ENCODE measurements at regions not wholly inside any gene's neighbourhood (a gene's known extent, or its start where the extent isn't known, plus 50 kb on each side); places are given as distances from the start of the nearest gene placed in this dataset.
"Not testable (repeated sequence)": the region's sequence is repeated elsewhere in the genome, so short reads cannot be mapped to it uniquely, and the experiment has no call there.

GRCh38 chr12:131425112-131426075 lies 285.5 kb upstream of the SFSWAP start:
- no peak for TF ChIP-seq CTCF (IDR thresholded peaks at IDR 0.05; ENCODE audit: insufficient read depth, low read length, severe bottlenecking)
- H3K27me3 ChIP-seq (ENCODE audit: control insufficient read depth, insufficient read depth, low read length): no peaks in the 10 kb centered on the region
- FAIRE-seq: no peak

GRCh38 chr12:131428091-131428685 lies 282.7 kb upstream of the SFSWAP start:
- DNase-seq (ENCODE audit: low read depth) (no peak), FAIRE-seq (no peak)
- TF ChIP-seq CTCF (IDR thresholded peaks at IDR 0.05; ENCODE audit: insufficient read depth, low read length, severe bottlenecking): no peak
- Histone ChIP-seq H3K4me3 (ENCODE audit: low read depth, low read length) (no peak overlapping the region), H3K36me3 (ENCODE audit: control insufficient read depth, insufficient read depth, low read length) (no peaks in the 10 kb centered on the region), H3K27me3 (ENCODE audit: control insufficient read depth, insufficient read depth, low read length) (no peaks in the 10 kb centered on the region)

More at GRCh38 chr12:131425112-131426075, 285.5 kb upstream of the SFSWAP start:
- Histone ChIP-seq H3K4me3 (ENCODE audit: low read depth, low read length) (no peak overlapping the region), H3K36me3 (ENCODE audit: control insufficient read depth, insufficient read depth, low read length) (no peaks in the 10 kb centered on the region)
- no peak for DNase-seq (ENCODE audit: low read depth)

GRCh38 chr12:131429221-131429620 lies 281.7 kb upstream of the SFSWAP start:
- H3K36me3 ChIP-seq (ENCODE audit: control insufficient read depth, insufficient read depth, low read length); DNase-seq (ENCODE audit: low read depth); FAIRE-seq; H3K27me3 ChIP-seq (ENCODE audit: control insufficient read depth, insufficient read depth, low read length); H3K4me3 ChIP-seq (ENCODE audit: low read depth, low read length): not testable (repeated sequence)

- H3K27me3 ChIP-seq (ENCODE audit: control insufficient read depth, insufficient read depth, low read length); DNase-seq (ENCODE audit: low read depth); H3K36me3 ChIP-seq (ENCODE audit: control insufficient read depth, insufficient read depth, low read length); H3K4me3 ChIP-seq (ENCODE audit: low read depth, low read length); FAIRE-seq: not testable (repeated sequence)
Observed at GRCh38 chr12:131429697-131430096, 281.2 kb upstream of the SFSWAP start.

GRCh38 chr12:131430158-131430742 lies 280.6 kb upstream of the SFSWAP start:
- DNase-seq (ENCODE audit: low read depth) (no peak), FAIRE-seq (no peak)
- TF ChIP-seq CTCF (IDR thresholded peaks at IDR 0.05; ENCODE audit: insufficient read depth, low read length, severe bottlenecking): no peak
- Histone ChIP-seq H3K36me3 (ENCODE audit: control insufficient read depth, insufficient read depth, low read length) (no peaks in the 10 kb centered on the region), H3K27me3 (ENCODE audit: control insufficient read depth, insufficient read depth, low read length) (no peaks in the 10 kb centered on the region), H3K4me3 (ENCODE audit: low read depth, low read length) (no peak overlapping the region)

- H3K36me3 ChIP-seq (ENCODE audit: control insufficient read depth, insufficient read depth, low read length); DNase-seq (ENCODE audit: low read depth); H3K27me3 ChIP-seq (ENCODE audit: control insufficient read depth, insufficient read depth, low read length); H3K4me3 ChIP-seq (ENCODE audit: low read depth, low read length); FAIRE-seq: not testable (repeated sequence)
Observed at GRCh38 chr12:131431126-131431655, 279.7 kb upstream of the SFSWAP start.
